HepG2 (cell line): ENCODE measurements at regions not wholly inside any gene's neighbourhood (a gene's known extent, or its start where the extent isn't known, plus 50 kb on each side); places are given as distances from the start of the nearest gene placed in this dataset.
A peak's percentile ranks its signal among the peaks of the same experiment; 100 is the strongest.

Experiments
- HNRNPH1 ChIP-seq: fragments of 200-400 bp; formaldehyde crosslinking; optimal IDR thresholded peaks from 2 replicates; pipeline ENCODE3; 2017; ENCODE audit warnings: mild to moderate bottlenecking, low read depth, low read length
- ZMYM4 ChIP-seq: sonication (generic); formaldehyde crosslinking; IDR thresholded peaks from 2 replicates; pipeline ENCODE4 v1.8.1; 2023; ENCODE audit warnings: mild to moderate bottlenecking, missing genetic modification reagents
- ZNF234 ChIP-seq: sonication (generic); formaldehyde crosslinking; conservative IDR thresholded peaks from 2 replicates; pipeline ENCODE4 v1.5.1; 2020; ENCODE audit warnings: mild to moderate bottlenecking, missing genetic modification reagents
- ZNF34 ChIP-seq: sonication (generic); formaldehyde crosslinking; IDR thresholded peaks from 2 replicates; pipeline ENCODE4 v1.4.0; 2020; ENCODE audit warnings: mild to moderate bottlenecking, missing genetic modification reagents, borderline replicate concordance
- ZNF775 ChIP-seq: sonication (generic); formaldehyde crosslinking; IDR thresholded peaks from 2 replicates; pipeline ENCODE4 v1.4.0; 2020; ENCODE audit warnings: missing genetic modification reagents, mild to moderate bottlenecking, moderate library complexity, borderline replicate concordance
- ZSCAN29 ChIP-seq: sonication (generic); formaldehyde crosslinking; conservative IDR thresholded peaks from 2 replicates; pipeline ENCODE4 v1.4.0; 2020; ENCODE audit warnings: mild to moderate bottlenecking, missing genetic modification reagents
- ZSCAN9 ChIP-seq: IDR thresholded peaks from 2 replicates; pipeline ENCODE4 v1.6.1; 2016; ENCODE audit warnings: borderline replicate concordance
- TF ChIP-seq, protein P1 (sequence below): fragments of 450-650 bp; IDR thresholded peaks from 2 replicates; pipeline ENCODE4 v1.6.1; 2016
- TF ChIP-seq, protein P2 (sequence below): sonication (generic); formaldehyde crosslinking; IDR thresholded peaks from 2 replicates; pipeline ENCODE4 v1.5.1; 2020; ENCODE audit warnings: mild to moderate bottlenecking, missing genetic modification reagents, borderline replicate concordance
- TF ChIP-seq, protein P3 (sequence below): sonication (generic); IDR thresholded peaks from 2 replicates; pipeline ENCODE4 v1.6.1; 2016; ENCODE audit warnings: low read depth, borderline replicate concordance
- TF ChIP-seq, protein P4 (sequence below): sonication (generic); formaldehyde crosslinking; IDR thresholded peaks from 2 replicates; pipeline ENCODE4 v1.9.0; 2021; ENCODE audit warnings: mild to moderate bottlenecking, missing genetic modification reagents

DNA sequence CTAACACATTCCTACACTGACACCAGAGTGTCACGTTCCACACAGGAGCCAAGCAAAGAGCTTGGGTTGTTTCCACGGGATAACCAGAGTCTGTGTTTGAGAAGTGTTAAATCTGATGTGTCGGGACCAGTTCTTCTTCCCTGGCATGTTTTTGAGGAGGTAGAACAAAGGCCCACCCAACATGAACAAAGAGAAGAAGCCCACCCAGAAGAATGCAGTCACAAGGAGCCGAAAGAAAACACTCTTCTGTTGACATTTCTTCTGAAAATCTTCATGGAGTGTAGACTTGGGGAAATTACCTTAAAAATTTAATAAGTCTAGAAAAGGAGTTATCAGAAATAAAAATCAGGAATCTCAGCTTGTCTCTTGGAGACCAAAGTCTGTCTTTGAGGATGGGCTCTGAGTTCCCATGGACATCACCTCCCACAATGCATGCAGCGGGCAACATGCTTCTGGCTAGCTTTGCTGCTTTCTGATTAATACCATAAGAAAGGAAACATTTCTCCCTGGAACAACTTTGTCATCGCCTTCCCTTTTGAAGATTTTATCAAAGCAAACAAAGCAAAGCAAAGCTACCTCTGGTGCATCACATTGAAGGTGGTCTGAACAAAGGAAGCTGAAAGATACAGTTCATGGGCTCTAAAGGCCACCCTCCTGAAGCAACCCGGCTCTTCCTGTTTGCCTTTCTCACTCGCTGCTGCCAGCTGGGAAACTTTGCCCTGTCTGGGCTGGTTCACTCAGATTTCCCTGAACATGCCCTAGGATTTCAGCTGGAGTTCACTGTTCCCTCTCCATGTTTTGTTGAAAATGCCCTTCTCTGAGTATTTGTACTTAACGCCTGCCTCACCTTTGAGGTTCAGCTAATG lies 448.1 kb downstream of the KIF16B start (continued):
- TF ChIP-seq, protein P1, sequence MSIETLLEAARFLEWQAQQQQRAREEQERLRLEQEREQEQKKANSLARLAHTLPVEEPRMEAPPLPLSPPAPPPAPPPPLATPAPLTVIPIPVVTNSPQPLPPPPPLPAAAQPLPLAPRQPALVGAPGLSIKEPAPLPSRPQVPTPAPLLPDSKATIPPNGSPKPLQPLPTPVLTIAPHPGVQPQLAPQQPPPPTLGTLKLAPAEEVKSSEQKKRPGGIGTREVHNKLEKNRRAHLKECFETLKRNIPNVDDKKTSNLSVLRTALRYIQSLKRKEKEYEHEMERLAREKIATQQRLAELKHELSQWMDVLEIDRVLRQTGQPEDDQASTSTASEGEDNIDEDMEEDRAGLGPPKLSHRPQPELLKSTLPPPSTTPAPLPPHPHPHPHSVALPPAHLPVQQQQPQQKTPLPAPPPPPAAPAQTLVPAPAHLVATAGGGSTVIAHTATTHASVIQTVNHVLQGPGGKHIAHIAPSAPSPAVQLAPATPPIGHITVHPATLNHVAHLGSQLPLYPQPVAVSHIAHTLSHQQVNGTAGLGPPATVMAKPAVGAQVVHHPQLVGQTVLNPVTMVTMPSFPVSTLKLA, result no peak
- no peak for TF ChIP-seq ZSCAN29 (CRISPR knock-in tag)
- TF ChIP-seq ZSCAN9 (CRISPR knock-in tag), result 0 out of 2 replicates have a peak, but pooled peaks have one; percentile 32
- no peak for TF ChIP-seq HNRNPH1
- TF ChIP-seq, protein P2, sequence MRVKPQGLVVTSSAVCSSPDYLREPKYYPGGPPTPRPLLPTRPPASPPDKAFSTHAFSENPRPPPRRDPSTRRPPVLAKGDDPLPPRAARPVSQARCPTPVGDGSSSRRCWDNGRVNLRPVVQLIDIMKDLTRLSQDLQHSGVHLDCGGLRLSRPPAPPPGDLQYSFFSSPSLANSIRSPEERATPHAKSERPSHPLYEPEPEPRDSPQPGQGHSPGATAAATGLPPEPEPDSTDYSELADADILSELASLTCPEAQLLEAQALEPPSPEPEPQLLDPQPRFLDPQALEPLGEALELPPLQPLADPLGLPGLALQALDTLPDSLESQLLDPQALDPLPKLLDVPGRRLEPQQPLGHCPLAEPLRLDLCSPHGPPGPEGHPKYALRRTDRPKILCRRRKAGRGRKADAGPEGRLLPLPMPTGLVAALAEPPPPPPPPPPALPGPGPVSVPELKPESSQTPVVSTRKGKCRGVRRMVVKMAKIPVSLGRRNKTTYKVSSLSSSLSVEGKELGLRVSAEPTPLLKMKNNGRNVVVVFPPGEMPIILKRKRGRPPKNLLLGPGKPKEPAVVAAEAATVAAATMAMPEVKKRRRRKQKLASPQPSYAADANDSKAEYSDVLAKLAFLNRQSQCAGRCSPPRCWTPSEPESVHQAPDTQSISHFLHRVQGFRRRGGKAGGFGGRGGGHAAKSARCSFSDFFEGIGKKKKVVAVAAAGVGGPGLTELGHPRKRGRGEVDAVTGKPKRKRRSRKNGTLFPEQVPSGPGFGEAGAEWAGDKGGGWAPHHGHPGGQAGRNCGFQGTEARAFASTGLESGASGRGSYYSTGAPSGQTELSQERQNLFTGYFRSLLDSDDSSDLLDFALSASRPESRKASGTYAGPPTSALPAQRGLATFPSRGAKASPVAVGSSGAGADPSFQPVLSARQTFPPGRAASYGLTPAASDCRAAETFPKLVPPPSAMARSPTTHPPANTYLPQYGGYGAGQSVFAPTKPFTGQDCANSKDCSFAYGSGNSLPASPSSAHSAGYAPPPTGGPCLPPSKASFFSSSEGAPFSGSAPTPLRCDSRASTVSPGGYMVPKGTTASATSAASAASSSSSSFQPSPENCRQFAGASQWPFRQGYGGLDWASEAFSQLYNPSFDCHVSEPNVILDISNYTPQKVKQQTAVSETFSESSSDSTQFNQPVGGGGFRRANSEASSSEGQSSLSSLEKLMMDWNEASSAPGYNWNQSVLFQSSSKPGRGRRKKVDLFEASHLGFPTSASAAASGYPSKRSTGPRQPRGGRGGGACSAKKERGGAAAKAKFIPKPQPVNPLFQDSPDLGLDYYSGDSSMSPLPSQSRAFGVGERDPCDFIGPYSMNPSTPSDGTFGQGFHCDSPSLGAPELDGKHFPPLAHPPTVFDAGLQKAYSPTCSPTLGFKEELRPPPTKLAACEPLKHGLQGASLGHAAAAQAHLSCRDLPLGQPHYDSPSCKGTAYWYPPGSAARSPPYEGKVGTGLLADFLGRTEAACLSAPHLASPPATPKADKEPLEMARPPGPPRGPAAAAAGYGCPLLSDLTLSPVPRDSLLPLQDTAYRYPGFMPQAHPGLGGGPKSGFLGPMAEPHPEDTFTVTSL (CRISPR knock-in tag), result peak; percentile 63; the same call in 1 of the 2 replicates
- TF ChIP-seq, protein P3, sequence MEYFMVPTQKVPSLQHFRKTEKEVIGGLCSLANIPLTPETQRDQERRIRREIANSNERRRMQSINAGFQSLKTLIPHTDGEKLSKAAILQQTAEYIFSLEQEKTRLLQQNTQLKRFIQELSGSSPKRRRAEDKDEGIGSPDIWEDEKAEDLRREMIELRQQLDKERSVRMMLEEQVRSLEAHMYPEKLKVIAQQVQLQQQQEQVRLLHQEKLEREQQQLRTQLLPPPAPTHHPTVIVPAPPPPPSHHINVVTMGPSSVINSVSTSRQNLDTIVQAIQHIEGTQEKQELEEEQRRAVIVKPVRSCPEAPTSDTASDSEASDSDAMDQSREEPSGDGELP, result peak; percentile 98
- TF ChIP-seq ZNF234 (CRISPR knock-in tag), result no peak
- TF ChIP-seq, protein P4, sequence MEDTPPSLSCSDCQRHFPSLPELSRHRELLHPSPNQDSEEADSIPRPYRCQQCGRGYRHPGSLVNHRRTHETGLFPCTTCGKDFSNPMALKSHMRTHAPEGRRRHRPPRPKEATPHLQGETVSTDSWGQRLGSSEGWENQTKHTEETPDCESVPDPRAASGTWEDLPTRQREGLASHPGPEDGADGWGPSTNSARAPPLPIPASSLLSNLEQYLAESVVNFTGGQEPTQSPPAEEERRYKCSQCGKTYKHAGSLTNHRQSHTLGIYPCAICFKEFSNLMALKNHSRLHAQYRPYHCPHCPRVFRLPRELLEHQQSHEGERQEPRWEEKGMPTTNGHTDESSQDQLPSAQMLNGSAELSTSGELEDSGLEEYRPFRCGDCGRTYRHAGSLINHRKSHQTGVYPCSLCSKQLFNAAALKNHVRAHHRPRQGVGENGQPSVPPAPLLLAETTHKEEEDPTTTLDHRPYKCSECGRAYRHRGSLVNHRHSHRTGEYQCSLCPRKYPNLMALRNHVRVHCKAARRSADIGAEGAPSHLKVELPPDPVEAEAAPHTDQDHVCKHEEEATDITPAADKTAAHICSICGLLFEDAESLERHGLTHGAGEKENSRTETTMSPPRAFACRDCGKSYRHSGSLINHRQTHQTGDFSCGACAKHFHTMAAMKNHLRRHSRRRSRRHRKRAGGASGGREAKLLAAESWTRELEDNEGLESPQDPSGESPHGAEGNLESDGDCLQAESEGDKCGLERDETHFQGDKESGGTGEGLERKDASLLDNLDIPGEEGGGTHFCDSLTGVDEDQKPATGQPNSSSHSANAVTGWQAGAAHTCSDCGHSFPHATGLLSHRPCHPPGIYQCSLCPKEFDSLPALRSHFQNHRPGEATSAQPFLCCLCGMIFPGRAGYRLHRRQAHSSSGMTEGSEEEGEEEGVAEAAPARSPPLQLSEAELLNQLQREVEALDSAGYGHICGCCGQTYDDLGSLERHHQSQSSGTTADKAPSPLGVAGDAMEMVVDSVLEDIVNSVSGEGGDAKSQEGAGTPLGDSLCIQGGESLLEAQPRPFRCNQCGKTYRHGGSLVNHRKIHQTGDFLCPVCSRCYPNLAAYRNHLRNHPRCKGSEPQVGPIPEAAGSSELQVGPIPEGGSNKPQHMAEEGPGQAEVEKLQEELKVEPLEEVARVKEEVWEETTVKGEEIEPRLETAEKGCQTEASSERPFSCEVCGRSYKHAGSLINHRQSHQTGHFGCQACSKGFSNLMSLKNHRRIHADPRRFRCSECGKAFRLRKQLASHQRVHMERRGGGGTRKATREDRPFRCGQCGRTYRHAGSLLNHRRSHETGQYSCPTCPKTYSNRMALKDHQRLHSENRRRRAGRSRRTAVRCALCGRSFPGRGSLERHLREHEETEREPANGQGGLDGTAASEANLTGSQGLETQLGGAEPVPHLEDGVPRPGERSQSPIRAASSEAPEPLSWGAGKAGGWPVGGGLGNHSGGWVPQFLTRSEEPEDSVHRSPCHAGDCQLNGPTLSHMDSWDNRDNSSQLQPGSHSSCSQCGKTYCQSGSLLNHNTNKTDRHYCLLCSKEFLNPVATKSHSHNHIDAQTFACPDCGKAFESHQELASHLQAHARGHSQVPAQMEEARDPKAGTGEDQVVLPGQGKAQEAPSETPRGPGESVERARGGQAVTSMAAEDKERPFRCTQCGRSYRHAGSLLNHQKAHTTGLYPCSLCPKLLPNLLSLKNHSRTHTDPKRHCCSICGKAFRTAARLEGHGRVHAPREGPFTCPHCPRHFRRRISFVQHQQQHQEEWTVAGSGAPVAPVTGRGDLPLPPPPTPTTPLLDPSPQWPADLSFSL (CRISPR knock-in tag), result no peak
- TF ChIP-seq ZNF775, result no peak
- TF ChIP-seq ZMYM4 (CRISPR knock-in tag), result peak; percentile 61; the same call in 1 of the 2 replicates
- TF ChIP-seq ZNF34 (CRISPR knock-in tag), result no peak
